D721Med (cell line): ENCODE measurements at regions not wholly inside any gene's neighbourhood (a gene's known extent, or its start where the extent isn't known, plus 50 kb on each side); places are given as distances from the start of the nearest gene placed in this dataset.

Experiments
- DNase-seq: peaks from one replicate; pipeline ENCODE4 v3.0.0; 2011; ENCODE audit warnings: low spot score; ENCODE audit not compliant: insufficient read length
- FAIRE-seq: peaks from 2 replicates; lab custom pipeline; 2011; peaks lifted over from hg19 to GRCh38; lab: Jason Lieb, UNC
- TF ChIP-seq, protein P1 (sequence below): IDR thresholded peaks from 2 replicates; pipeline ENCODE4 v1.5.1; 2012; ENCODE audit warnings: mild to moderate bottlenecking, control low read depth; ENCODE audit not compliant: insufficient read depth; ENCODE audit errors: missing control alignments

DNA sequence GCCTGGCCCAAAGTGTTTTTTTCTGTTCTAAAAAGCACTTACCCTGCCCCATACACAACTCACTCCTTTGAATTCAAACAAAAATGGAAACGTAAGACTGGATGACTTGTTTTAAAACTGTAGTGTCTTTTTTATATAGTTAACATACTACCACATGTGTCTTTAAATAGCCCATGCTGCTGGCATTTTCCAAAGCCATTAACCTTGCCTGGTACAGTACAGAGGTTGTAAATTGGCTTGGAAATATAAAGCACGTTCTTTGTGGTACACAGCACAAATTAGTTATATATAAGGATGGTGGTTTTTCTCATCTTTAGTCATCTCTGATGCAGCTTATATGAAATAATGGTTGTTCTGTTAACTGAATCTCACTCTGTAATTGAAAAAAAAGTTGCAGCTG is 519.7 kb upstream of the ZNF608 start:
- FAIRE-seq (no peak), DNase-seq (no peak)
- TF ChIP-seq, protein P1, sequence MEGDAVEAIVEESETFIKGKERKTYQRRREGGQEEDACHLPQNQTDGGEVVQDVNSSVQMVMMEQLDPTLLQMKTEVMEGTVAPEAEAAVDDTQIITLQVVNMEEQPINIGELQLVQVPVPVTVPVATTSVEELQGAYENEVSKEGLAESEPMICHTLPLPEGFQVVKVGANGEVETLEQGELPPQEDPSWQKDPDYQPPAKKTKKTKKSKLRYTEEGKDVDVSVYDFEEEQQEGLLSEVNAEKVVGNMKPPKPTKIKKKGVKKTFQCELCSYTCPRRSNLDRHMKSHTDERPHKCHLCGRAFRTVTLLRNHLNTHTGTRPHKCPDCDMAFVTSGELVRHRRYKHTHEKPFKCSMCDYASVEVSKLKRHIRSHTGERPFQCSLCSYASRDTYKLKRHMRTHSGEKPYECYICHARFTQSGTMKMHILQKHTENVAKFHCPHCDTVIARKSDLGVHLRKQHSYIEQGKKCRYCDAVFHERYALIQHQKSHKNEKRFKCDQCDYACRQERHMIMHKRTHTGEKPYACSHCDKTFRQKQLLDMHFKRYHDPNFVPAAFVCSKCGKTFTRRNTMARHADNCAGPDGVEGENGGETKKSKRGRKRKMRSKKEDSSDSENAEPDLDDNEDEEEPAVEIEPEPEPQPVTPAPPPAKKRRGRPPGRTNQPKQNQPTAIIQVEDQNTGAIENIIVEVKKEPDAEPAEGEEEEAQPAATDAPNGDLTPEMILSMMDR, result no peak

DNA sequence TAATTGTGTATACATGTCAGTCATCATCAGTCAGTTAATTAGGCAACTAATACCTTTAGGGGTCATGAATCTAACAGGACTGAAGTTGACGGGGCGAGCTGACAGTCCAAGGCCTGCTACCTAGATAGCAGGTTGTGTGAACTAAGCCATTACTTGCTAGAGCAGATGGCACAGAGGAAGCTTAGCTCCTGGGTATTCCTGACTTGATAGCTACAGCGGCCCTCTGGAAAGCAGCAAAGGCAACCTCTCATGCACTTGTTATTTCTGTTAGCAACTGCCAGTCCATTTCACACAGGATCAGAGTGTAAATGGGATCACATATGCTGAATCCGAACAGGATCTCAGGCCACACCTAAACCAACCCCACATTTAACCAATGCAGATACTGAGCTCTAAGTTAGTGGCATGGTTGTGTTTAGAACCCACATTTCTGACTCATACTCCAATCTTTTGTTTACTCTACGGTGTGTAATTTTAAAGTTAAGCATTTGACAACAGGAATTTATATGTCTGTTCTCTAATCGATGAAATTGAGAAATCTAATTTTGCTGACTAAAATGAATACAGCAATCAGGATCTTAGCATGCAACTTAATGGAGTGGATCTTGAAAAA is 521.3 kb upstream of the ZNF608 start:
- TF ChIP-seq, protein P1, result no peak

GRCh38 chr5:125269926-125270325 is 523.5 kb upstream of the ZNF608 start:
- TF ChIP-seq, protein P1, result no peak
- FAIRE-seq (no peak), DNase-seq (no peak)

More for the DNA sequence above, 521.3 kb upstream of the ZNF608 start:
- DNase-seq (peak; percentile 26), FAIRE-seq (peak; percentile 94)

GRCh38 chr5:125272357-125272756 is 525.9 kb upstream of the ZNF608 start:
- TF ChIP-seq, protein P1, result no peak
- DNase-seq (no peak), FAIRE-seq (no peak)

DNA sequence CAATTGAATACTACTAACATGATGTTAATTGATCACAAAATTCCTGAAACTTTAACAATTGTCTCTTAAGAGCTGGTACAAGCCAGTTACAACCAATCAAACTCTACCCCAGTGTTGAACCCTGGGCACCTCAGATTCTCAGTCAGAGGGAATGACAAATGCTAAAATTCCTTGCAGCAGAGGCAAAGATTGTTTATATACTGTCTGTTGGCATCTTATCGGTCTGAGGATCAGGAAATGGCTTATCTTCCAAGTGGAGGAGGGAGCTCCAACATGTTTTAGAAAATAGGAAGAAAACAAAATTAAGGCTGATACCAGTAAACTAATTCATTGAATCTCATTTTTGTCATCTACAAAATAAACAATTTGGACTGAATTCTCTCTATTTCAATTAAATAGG is 527.8 kb upstream of the ZNF608 start:
- DNase-seq, result no peak
- no peak for FAIRE-seq
- TF ChIP-seq, protein P1, result no peak

- FAIRE-seq (no peak), DNase-seq (no peak)
- TF ChIP-seq, protein P1, result no peak
Observed at GRCh38 chr5:125274938-125275724, 528.7 kb upstream of the ZNF608 start.

DNA sequence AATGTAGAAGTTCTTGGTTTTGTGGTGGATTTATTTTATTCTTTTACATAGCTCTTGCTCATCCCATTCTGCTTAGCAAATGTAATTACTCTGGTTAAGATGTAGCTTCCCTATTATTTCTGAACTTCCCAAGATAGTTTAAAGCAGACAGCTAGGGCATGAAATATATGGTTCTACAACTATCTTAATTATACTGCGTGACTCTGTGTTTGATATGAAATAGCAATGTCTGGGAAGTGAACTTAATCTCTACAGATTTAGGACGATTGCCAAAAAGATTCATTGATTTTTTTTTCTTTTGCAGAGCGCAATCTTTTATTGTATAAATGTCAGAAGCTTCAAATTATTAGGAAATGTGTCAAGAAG is 529.3 kb upstream of the ZNF608 start:
- TF ChIP-seq, protein P1, result no peak
- FAIRE-seq (peak; percentile 11), DNase-seq (no peak)
